ENCODE measurements at regions not wholly inside any gene's neighbourhood (a gene's known extent, or its start where the extent isn't known, plus 50 kb on each side); places are given as distances from the start of the nearest gene placed in this dataset.

- no peak for FAIRE-seq
- Histone ChIP-seq H4K20me1 (replicated peaks; ENCODE audit: control insufficient read depth, insufficient read depth, low read length) (no peaks in the 10 kb centered on the region), H3K79me2 (ENCODE audit: control insufficient read depth, insufficient read depth, low read length) (no peaks in the 10 kb centered on the region), H3K4me3 (no peak overlapping the region), H3K4me1 (replicated peaks in 1 of 2; ENCODE audit: control insufficient read depth in 2 of 2, insufficient read depth in 2 of 2, low read length in 2 of 2) (peaks cover 9 to 11% of the 10 kb centered on the region in 2 experiments), H3K36me3 (ENCODE audit: control insufficient read depth, insufficient read depth, low read length) (no peaks in the 10 kb centered on the region), H3K9ac (ENCODE audit: insufficient read depth in 1 of 2, low read depth in 2 of 2, low read length in 2 of 2) (no peak overlapping the region), H3K9me3 (replicated peaks; ENCODE audit: control insufficient read depth, insufficient read depth, low read depth, low read length) (0 out of 2 replicates have a peak, but pooled peaks cover 2% of the 10 kb centered on the region), H3K27ac (ENCODE audit: extremely low read depth, low read depth, low read length) (no peak overlapping the region), H3K27me3 (ENCODE audit: control insufficient read depth in 2 of 2, insufficient read depth in 2 of 2, low read length in 2 of 2) (peaks cover 0 to 6% of the 10 kb centered on the region in 2 experiments; a peak in 2 of 5 replicates), H3K4me2 (ENCODE audit: insufficient read depth, low read length) (peak overlapping the region; percentile 36; the same call in 1 of the 2 replicates), H2AFZ (ENCODE audit: low read depth, low read length) (peak overlapping the region; percentile 53; the same call in 1 of the 2 replicates), H3K9me1 (ENCODE audit: control insufficient read depth, insufficient read depth, low read length) (no peaks in the 10 kb centered on the region)
- CTCF ChIA-PET (ENCODE audit: low intra/inter-chr PET ratio), result interaction anchor here (0.6 kb wide), 1 partner anchor 325 kb away, joined by 3 read pairs; no protein-coding TSS in a partner anchor
- in situ Hi-C loops (cut with MboI) (no loop called here), intact Hi-C loops (cut with micrococcal nuclease) (no loop called here)
- no peak for DNase-seq (ENCODE audit: extremely low read depth in 1 of 4, low spot score in 3 of 4)
- no peak for TF ChIP-seq ZNF232 (CRISPR knock-in tag; IDR thresholded peaks at IDR 0.05)
- TF ChIP-seq ZC3H4 (CRISPR knock-in tag; IDR thresholded peaks at IDR 0.05; ENCODE audit: borderline replicate concordance), result 0 out of 2 replicates have a peak, but pooled peaks have one; percentile 26
- TF ChIP-seq MTA2 (IDR thresholded peaks at IDR 0.05; ENCODE audit: low read depth), result no peak
- TF ChIP-seq, protein P1, sequence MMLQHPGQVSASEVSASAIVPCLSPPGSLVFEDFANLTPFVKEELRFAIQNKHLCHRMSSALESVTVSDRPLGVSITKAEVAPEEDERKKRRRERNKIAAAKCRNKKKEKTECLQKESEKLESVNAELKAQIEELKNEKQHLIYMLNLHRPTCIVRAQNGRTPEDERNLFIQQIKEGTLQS (IDR thresholded peaks at IDR 0.05), result peak; percentile 17; the same call in 1 of the 2 replicates
- TF ChIP-seq, protein P1 (CRISPR knock-in tag; conservative IDR thresholded peaks at IDR 0.05), result no peak
- peak; percentile 50; the same call in 1 of the 2 replicates for TF ChIP-seq CEBPG (CRISPR knock-in tag; IDR thresholded peaks at IDR 0.05)
- TF ChIP-seq CEBPG (tag; conservative IDR thresholded peaks at IDR 0.05 in 1 of 2, IDR thresholded peaks at IDR 0.05 in 1 of 2), result 0 out of 4 replicates have a peak, but pooled peaks of 1 of the 2 experiments have one; percentile 18
- TF ChIP-seq DEAF1 (CRISPR knock-in tag; IDR thresholded peaks at IDR 0.05), result no peak
- TF ChIP-seq STAG1 (CRISPR knock-in tag; IDR thresholded peaks at IDR 0.05; ENCODE audit: borderline replicate concordance), result 0 out of 2 replicates have a peak, but pooled peaks have one; percentile 17
- TF ChIP-seq MEF2A (IDR thresholded peaks at IDR 0.05; ENCODE audit: control insufficient read depth, low read depth, low read length), result no peak
- peak in 1 of 2 experiments; percentile 22; a peak in 1 of 4 replicates for TF ChIP-seq TRIM24 (IDR thresholded peaks at IDR 0.05)
- TF ChIP-seq ESRRB (CRISPR knock-in tag; IDR thresholded peaks at IDR 0.05; ENCODE audit: borderline replicate concordance), result no peak
- ATAC-seq, result no peak
- WGBS (ENCODE audit: insufficient coverage, low coverage, missing lambda C conversion rate), result 30% methylated on average over 10 of the region's 10 CpGs
- BruUV-seq (replicated peaks), result no TSS peak
- POLR2A ChIA-PET, result interaction anchor here (1.0 kb wide), 1 partner anchor 12 kb away, joined by 3 read pairs; no protein-coding TSS in a partner anchor
These were observed 63.0 kb upstream of the ANTXRL start for GRCh38 chr10:46223626-46224413.

All from K562 (cell line).